ENCODE measurements at regions not wholly inside any gene's neighbourhood (a gene's known extent, or its start where the extent isn't known, plus 50 kb on each side); places are given as distances from the start of the nearest gene placed in this dataset.

- no peak overlapping the region for H3K4me3 ChIP-seq (ENCODE audit: low read depth, low read length, poor library complexity, severe bottlenecking)
- no peaks in the 10 kb centered on the region for H3K27me3 ChIP-seq (replicated peaks; ENCODE audit: insufficient read depth, low read depth, low read length, poor library complexity)
- no peak overlapping the region for H3K27ac ChIP-seq (ENCODE audit: low read depth, low read length, poor library complexity, severe bottlenecking)
- ChIA-PET CTCF (no interaction called here), POLR2A (ENCODE audit: low non-redundant PET) (no interaction called here)
- BruUV-seq (replicated peaks), result no TSS peak
- H3K4me1 ChIP-seq (ENCODE audit: insufficient read depth, low read length, poor library complexity, severe bottlenecking), result no peaks in the 10 kb centered on the region
- TF ChIP-seq CTCF (conservative IDR thresholded peaks at IDR 0.05; ENCODE audit: low read depth, low read length) (no peak), EZH2 (IDR thresholded peaks at IDR 0.05; ENCODE audit: borderline replicate concordance, low read depth, low read length, poor library complexity, severe bottlenecking) (no peak)
- intact Hi-C loops (cut with micrococcal nuclease; ENCODE audit: unreplicated experiment), result no loop called here
- DNase-seq (ENCODE audit: low spot score), result no peak
- no peaks in the 10 kb centered on the region for H3K9me3 ChIP-seq (ENCODE audit: low read depth, low read length, poor library complexity, severe bottlenecking)
- no peaks in the 10 kb centered on the region for H3K36me3 ChIP-seq (ENCODE audit: insufficient read depth, low read length, poor library complexity, severe bottlenecking)
Observed at GRCh38 chrX:51798701-51799100, 55.5 kb downstream of the GSPT2 start.

GRCh38 chrX:51802917-51803688 is 59.9 kb downstream of the GSPT2 start:
- Histone ChIP-seq H3K27me3 (replicated peaks; ENCODE audit: insufficient read depth, low read depth, low read length, poor library complexity) (no peaks in the 10 kb centered on the region), H3K4me3 (ENCODE audit: low read depth, low read length, poor library complexity, severe bottlenecking) (peak overlapping the region; percentile 62), H3K36me3 (ENCODE audit: insufficient read depth, low read length, poor library complexity, severe bottlenecking) (no peaks in the 10 kb centered on the region), H3K9me3 (ENCODE audit: low read depth, low read length, poor library complexity, severe bottlenecking) (no peaks in the 10 kb centered on the region), H3K4me1 (ENCODE audit: insufficient read depth, low read length, poor library complexity, severe bottlenecking) (no peaks in the 10 kb centered on the region), H3K27ac (ENCODE audit: low read depth, low read length, poor library complexity, severe bottlenecking) (peak overlapping the region; percentile 51)
- TF ChIP-seq CTCF (conservative IDR thresholded peaks at IDR 0.05; ENCODE audit: low read depth, low read length) (peak; percentile 29; the same call in 1 of the 2 replicates), EZH2 (IDR thresholded peaks at IDR 0.05; ENCODE audit: borderline replicate concordance, low read depth, low read length, poor library complexity, severe bottlenecking) (no peak)
- ChIA-PET CTCF (no interaction called here), POLR2A (ENCODE audit: low non-redundant PET) (no interaction called here)
- TSS peak; percentile 67 for BruUV-seq (replicated peaks)
- intact Hi-C loops (cut with micrococcal nuclease; ENCODE audit: unreplicated experiment), result no loop called here
- peak; percentile 65 for DNase-seq (ENCODE audit: low spot score)

GRCh38 chrX:51803833-51804232 is 60.6 kb downstream of the GSPT2 start:
- CTCF ChIA-PET, result no interaction called here
- no peaks in the 10 kb centered on the region for H3K9me3 ChIP-seq (ENCODE audit: low read depth, low read length, poor library complexity, severe bottlenecking)

More at GRCh38 chrX:51803833-51804232, 60.6 kb downstream of the GSPT2 start:
- POLR2A ChIA-PET (ENCODE audit: low non-redundant PET), result no interaction called here
- Histone ChIP-seq H3K27me3 (replicated peaks; ENCODE audit: insufficient read depth, low read depth, low read length, poor library complexity) (no peaks in the 10 kb centered on the region), H3K36me3 (ENCODE audit: insufficient read depth, low read length, poor library complexity, severe bottlenecking) (no peaks in the 10 kb centered on the region), H3K4me1 (ENCODE audit: insufficient read depth, low read length, poor library complexity, severe bottlenecking) (no peaks in the 10 kb centered on the region), H3K4me3 (ENCODE audit: low read depth, low read length, poor library complexity, severe bottlenecking) (peak overlapping the region; percentile 62), H3K27ac (ENCODE audit: low read depth, low read length, poor library complexity, severe bottlenecking) (no peak overlapping the region)
- intact Hi-C loops (cut with micrococcal nuclease; ENCODE audit: unreplicated experiment), result no loop called here
- TF ChIP-seq EZH2 (IDR thresholded peaks at IDR 0.05; ENCODE audit: borderline replicate concordance, low read depth, low read length, poor library complexity, severe bottlenecking), result no peak
- TF ChIP-seq CTCF (conservative IDR thresholded peaks at IDR 0.05; ENCODE audit: low read depth, low read length), result no peak
- DNase-seq (ENCODE audit: low spot score), result no peak
- BruUV-seq (replicated peaks), result no TSS peak

Measured in A673 (cell line).